ENCODE measurements at regions not wholly inside any gene's neighbourhood (a gene's known extent, or its start where the extent isn't known, plus 50 kb on each side); places are given as distances from the start of the nearest gene placed in this dataset.

DNA sequence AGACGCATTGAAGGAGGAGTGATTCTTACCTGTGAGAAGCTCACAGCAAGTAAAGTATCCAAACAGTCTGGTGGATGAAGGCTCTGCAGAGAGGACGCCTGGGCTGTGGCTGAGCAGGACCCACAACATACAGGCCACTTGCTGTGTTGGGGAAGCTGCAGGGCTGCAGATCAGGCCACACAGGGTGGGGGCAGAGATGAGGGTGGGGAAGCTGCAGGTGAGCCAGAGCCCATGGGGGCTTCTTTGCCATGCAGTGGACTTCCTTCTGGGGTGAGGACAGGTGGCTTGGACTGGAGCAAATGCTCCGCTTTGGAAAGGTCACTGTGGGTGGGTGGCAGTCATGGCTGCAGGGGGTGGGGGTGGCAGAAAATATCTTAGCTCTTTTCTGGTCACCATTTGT is 214.8 kb downstream of the GLRX3 start:
- Histone ChIP-seq H3K36me3 (no peaks in the 10 kb centered on the region), H3K27ac (no peak overlapping the region), H3K27me3 (no peaks in the 10 kb centered on the region), H3K4me1 (ENCODE audit: low read depth) (no peaks in the 10 kb centered on the region), H3K9me3 (ENCODE audit: low read depth) (no peaks in the 10 kb centered on the region), H3K4me3 (no peak overlapping the region)
- no peak for TF ChIP-seq CTCF (IDR thresholded peaks at IDR 0.05; ENCODE audit: low read depth, low read length)
- DNase-seq (ENCODE audit: low read depth in 1 of 2, low spot score in 1 of 2): no peak

DNA sequence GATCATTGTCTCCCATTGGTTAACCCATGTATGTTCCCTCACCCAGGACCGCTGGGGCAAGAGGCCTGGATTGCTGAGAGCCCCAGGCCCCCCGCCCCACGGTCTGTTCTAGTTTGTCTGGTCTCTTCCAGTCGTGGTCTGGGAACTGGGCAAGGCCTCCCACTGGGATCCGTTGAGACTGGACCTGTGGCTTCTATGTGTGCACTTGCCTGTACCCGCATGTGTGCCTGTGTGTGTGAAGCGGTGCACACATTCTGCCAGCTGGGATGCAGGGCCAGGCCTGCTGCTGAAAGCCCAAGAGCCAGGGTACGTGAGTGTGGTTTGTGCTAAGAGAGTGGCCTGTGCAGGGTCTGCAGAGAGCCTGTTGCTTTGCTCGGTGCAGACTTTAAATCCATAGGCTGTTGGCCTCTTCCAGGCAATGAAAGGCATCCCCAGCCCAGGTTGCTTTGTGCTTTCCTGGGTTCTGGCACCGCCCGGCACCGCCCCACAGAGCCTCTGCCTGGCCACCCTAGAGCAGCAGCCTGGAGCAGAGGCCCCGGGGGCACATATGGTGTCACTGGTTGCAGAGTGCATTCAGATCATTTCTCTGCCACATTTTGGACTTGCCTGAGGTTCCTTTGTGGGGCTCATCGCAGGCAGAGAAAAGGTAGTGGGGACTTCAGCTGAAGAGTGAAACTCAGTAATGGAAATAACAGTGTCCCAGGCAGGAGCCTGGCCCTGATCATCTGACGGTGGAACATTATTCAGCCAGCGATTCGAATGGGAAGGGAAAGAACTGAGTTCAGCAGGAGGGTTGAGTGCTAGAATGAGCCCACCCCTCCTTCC is 215.5 kb downstream of the GLRX3 start:
- DNase-seq (ENCODE audit: low read depth in 1 of 2, low spot score in 1 of 2): no peak
- no peak for TF ChIP-seq CTCF (IDR thresholded peaks at IDR 0.05; ENCODE audit: low read depth, low read length)
- H3K4me1 ChIP-seq (ENCODE audit: low read depth): no peaks in the 10 kb centered on the region

DNA sequence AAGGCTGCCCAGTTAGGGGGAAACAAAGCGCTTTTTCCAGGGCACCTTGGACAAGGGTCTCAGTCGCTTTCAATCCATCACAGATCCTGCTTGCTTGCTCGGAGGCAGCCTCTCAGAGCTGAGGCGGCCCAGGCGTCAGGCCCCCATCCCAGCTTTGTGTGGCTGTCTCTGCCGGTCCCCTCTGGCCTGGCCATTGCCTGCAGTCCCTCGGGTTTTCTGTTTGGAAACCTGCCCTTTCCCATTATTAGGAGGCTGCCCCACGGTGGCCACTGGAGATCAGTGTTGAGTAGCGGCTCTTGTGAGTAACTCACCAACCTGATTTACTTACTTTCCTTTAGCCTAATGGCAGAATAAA is 216.1 kb downstream of the GLRX3 start:
- no peaks in the 10 kb centered on the region for H3K27me3 ChIP-seq
- H3K27ac ChIP-seq: no peak overlapping the region
- no peak for DNase-seq (ENCODE audit: low read depth in 1 of 2, low spot score in 1 of 2)

More for the DNA sequence above, 215.5 kb downstream of the GLRX3 start:
- Histone ChIP-seq H3K27ac (no peak overlapping the region), H3K27me3 (no peaks in the 10 kb centered on the region), H3K36me3 (no peaks in the 10 kb centered on the region), H3K9me3 (ENCODE audit: low read depth) (no peaks in the 10 kb centered on the region), H3K4me3 (no peak overlapping the region)

DNA sequence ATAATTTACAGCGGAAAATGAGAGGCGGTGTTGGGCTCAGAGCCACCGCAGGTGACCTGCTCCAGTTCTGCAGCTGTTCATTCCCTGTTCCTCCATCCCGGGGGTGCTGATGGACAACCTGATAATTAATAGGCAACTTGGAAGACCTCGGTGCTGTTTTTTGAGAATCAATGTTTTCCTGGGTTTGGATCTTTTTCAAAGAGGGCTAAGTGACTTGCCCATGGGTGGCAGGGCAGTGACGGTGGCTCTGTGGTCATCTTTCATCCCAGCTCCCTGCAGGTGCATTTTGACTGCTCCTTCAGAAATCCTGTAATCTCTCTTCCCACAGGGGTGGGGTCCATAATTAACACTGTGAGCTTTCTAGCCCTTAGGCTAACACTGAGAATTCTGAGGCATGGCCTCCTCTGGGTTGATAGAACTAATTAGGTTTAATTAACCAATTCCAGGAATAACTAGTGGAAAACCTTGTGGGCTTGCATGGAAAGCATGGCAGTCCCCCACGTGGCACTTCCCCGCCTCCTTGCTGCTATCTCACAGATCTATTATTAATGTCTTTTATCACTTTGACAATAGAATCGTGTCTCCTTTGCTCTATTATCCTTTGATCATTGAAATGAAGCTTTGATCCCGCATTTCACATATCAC is 217.9 kb downstream of the GLRX3 start:
- Histone ChIP-seq H3K27me3 (no peaks in the 10 kb centered on the region), H3K4me3 (no peak overlapping the region), H3K4me1 (ENCODE audit: low read depth) (no peaks in the 10 kb centered on the region), H3K9me3 (ENCODE audit: low read depth) (no peaks in the 10 kb centered on the region), H3K27ac (no peak overlapping the region), H3K36me3 (no peaks in the 10 kb centered on the region)
- DNase-seq (ENCODE audit: low read depth in 1 of 2, low spot score in 1 of 2): no peak
- no peak for TF ChIP-seq CTCF (IDR thresholded peaks at IDR 0.05; ENCODE audit: low read depth, low read length)

More for the DNA sequence above, 216.1 kb downstream of the GLRX3 start:
- H3K36me3 ChIP-seq: no peaks in the 10 kb centered on the region
- H3K4me3 ChIP-seq: no peak overlapping the region
- no peaks in the 10 kb centered on the region for H3K9me3 ChIP-seq (ENCODE audit: low read depth)
- no peak for TF ChIP-seq CTCF (IDR thresholded peaks at IDR 0.05; ENCODE audit: low read depth, low read length)
- H3K4me1 ChIP-seq (ENCODE audit: low read depth): no peaks in the 10 kb centered on the region

DNA sequence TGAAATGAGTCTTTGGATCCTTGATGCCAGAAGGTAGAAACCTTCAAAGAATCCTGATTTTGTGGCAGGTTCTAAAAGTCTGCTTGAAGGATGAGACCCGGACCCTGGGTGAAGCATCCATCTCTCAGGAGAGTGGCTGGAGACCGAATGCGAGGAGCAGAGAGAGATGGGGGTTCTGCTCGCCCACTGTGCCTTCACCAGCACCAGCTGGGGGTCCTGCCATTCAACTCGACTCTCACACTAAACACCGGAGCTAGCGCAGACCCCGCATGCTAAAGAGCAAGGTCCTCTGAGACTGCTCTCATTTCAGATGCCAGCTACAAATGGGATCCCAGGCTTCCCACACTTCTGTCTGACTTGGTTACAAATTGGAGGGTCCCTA is 218.4 kb downstream of the GLRX3 start:
- DNase-seq (ENCODE audit: low read depth in 1 of 2, low spot score in 1 of 2): no peak
- Histone ChIP-seq H3K9me3 (ENCODE audit: low read depth) (no peaks in the 10 kb centered on the region), H3K4me3 (no peak overlapping the region), H3K27me3 (no peaks in the 10 kb centered on the region), H3K36me3 (no peaks in the 10 kb centered on the region), H3K27ac (no peak overlapping the region), H3K4me1 (ENCODE audit: low read depth) (no peaks in the 10 kb centered on the region)
- TF ChIP-seq CTCF (IDR thresholded peaks at IDR 0.05; ENCODE audit: low read depth, low read length): no peak
